Activated B cell treated with CpG ODN at 0.5 μM for 24 hours (primary cell): ENCODE measurements at regions not wholly inside any gene's neighbourhood (a gene's known extent, or its start where the extent isn't known, plus 50 kb on each side); places are given as distances from the start of the nearest gene placed in this dataset.

Source experiments
- ATAC-seq: fragments of 200-7000 bp; cut with Tn5 transposase; one replicate; pipeline ENCODE4 v1.10.0; 2021; ENCODE audit warnings: low read depth, mild to moderate bottlenecking, moderate library complexity
- CTCF ChIA-PET: fragments of 350-600 bp; sonication (Branson Sonifier 250); formaldehyde crosslinking; loops from one replicate; lab custom pipeline; 2021; ENCODE audit warnings: antibody characterized with exemption; lab: Charles Lee
- POLR2A ChIA-PET: fragments of 350-600 bp; sonication (Branson Sonifier 250); formaldehyde crosslinking; loops from one replicate; lab custom pipeline; 2021; ENCODE audit warnings: antibody characterized with exemption; lab: Charles Lee
- DNase-seq: peaks from one replicate; pipeline ENCODE4 v3.0.0; 2022
- H3K27ac Mint-ChIP-seq: one replicate; pipeline ENCODE4 v1.8.0; 2020; ENCODE audit warnings: mixed read lengths
- H3K27me3 Mint-ChIP-seq: one replicate; pipeline ENCODE4 v1.8.0; 2021; ENCODE audit warnings: mixed read lengths
- H3K36me3 Mint-ChIP-seq: one replicate; pipeline ENCODE4 v1.8.0; 2021; ENCODE audit warnings: low read depth, mixed read lengths
- H3K4me1 Mint-ChIP-seq: one replicate; pipeline ENCODE4 v1.8.0; 2021; ENCODE audit warnings: mixed read lengths
- H3K4me3 Mint-ChIP-seq: one replicate; pipeline ENCODE4 v1.8.0; 2020; ENCODE audit warnings: mild to moderate bottlenecking, mixed read lengths
- H3K9me3 Mint-ChIP-seq: one replicate; pipeline ENCODE4 v1.8.0; 2020; ENCODE audit warnings: mixed read lengths
- intact Hi-C: fragments of 100-400 bp; cut with micrococcal nuclease; formaldehyde crosslinking; loops from one replicate; pipeline ENCODE4 v1.15.1; 2024
- TF ChIP-seq, protein P1 (sequence below): fragments of 200-600 bp; IDR thresholded peaks from one replicate; pipeline ENCODE4 v1.8.0; 2022; ENCODE audit warnings: antibody characterized with exemption, mild to moderate bottlenecking

- ATAC-seq (no peak), DNase-seq (no peak)
- H3K27me3 Mint-ChIP-seq = peaks cover 11% of the 10 kb centered on the region
- H3K36me3 Mint-ChIP-seq = no peaks in the 10 kb centered on the region
- ChIA-PET CTCF (no interaction called here), POLR2A (no interaction called here)
- no peaks in the 10 kb centered on the region for H3K4me1 Mint-ChIP-seq
- no peak overlapping the region for H3K27ac Mint-ChIP-seq
- no peak overlapping the region for H3K4me3 Mint-ChIP-seq
- TF ChIP-seq, protein P1, sequence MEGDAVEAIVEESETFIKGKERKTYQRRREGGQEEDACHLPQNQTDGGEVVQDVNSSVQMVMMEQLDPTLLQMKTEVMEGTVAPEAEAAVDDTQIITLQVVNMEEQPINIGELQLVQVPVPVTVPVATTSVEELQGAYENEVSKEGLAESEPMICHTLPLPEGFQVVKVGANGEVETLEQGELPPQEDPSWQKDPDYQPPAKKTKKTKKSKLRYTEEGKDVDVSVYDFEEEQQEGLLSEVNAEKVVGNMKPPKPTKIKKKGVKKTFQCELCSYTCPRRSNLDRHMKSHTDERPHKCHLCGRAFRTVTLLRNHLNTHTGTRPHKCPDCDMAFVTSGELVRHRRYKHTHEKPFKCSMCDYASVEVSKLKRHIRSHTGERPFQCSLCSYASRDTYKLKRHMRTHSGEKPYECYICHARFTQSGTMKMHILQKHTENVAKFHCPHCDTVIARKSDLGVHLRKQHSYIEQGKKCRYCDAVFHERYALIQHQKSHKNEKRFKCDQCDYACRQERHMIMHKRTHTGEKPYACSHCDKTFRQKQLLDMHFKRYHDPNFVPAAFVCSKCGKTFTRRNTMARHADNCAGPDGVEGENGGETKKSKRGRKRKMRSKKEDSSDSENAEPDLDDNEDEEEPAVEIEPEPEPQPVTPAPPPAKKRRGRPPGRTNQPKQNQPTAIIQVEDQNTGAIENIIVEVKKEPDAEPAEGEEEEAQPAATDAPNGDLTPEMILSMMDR = no peak
- intact Hi-C loops = no loop called here
- no peaks in the 10 kb centered on the region for H3K9me3 Mint-ChIP-seq
These were observed 461.2 kb downstream of the MATN1 start for GRCh38 chr1:30262158-30262557.

- no peaks in the 10 kb centered on the region for H3K36me3 Mint-ChIP-seq
- H3K27ac Mint-ChIP-seq = no peak overlapping the region
- ChIA-PET CTCF (no interaction called here), POLR2A (no interaction called here)
- DNase-seq (no peak), ATAC-seq (no peak)
- H3K4me1 Mint-ChIP-seq = no peaks in the 10 kb centered on the region
- H3K4me3 Mint-ChIP-seq = no peak overlapping the region
- H3K27me3 Mint-ChIP-seq = peaks cover 9% of the 10 kb centered on the region
- TF ChIP-seq, protein P1 = no peak
- H3K9me3 Mint-ChIP-seq = no peaks in the 10 kb centered on the region
- intact Hi-C loops = no loop called here
These were observed 463.1 kb downstream of the MATN1 start for GRCh38 chr1:30260318-30260717.

DNA sequence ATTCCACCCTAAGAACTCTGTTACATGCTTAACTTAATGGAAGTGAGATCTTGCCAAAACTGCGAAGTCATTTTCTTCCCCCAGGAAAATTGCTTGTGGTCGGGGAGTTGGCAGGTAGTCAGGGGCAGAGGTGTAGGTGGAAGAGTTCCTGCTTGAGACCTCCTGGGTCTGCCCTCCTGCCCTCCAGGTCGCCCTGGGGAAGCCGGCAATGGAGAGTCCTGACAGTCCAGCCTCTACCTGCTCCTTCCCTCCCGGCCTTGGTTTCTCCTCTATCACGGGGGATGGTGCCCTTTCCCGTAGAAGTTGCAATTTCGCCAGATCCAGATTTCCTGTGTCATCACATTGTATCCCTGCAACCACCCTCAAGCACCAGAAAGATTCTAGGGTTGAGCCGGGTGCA, 463.8 kb downstream of the MATN1 start:
- ChIA-PET CTCF (no interaction called here), POLR2A (no interaction called here)
- DNase-seq (no peak), ATAC-seq (no peak)
- H3K9me3 Mint-ChIP-seq = no peaks in the 10 kb centered on the region
- intact Hi-C loops = no loop called here
- no peaks in the 10 kb centered on the region for H3K36me3 Mint-ChIP-seq
- TF ChIP-seq, protein P1 = no peak
- no peak overlapping the region for H3K4me3 Mint-ChIP-seq
- H3K27ac Mint-ChIP-seq = no peak overlapping the region
- no peaks in the 10 kb centered on the region for H3K4me1 Mint-ChIP-seq
- H3K27me3 Mint-ChIP-seq = peaks cover 9% of the 10 kb centered on the region

DNA sequence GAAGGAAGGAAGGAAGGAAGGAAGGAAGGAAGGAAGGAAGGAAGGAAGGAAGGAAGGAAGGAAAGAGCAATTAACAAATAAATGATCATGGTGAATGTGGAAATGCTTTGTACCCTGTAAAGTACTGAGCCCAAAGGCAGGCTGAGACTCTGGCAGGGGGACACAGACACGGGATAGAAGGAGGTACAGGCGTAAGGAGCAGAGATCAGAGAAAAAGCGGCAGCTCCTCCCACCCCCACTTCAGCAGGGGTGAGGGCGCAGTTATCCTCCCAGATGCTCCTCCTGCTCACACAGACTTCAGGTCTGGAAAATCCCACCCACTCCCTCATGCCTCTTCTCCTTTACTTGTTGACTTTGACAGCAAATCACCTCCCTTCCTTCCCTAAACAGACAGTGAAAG, 464.5 kb downstream of the MATN1 start:
- H3K27ac Mint-ChIP-seq = no peak overlapping the region
- no peaks in the 10 kb centered on the region for H3K36me3 Mint-ChIP-seq
- ChIA-PET CTCF (no interaction called here), POLR2A (no interaction called here)
- H3K4me3 Mint-ChIP-seq = no peak overlapping the region
- peaks cover 9% of the 10 kb centered on the region for H3K27me3 Mint-ChIP-seq
- no peaks in the 10 kb centered on the region for H3K4me1 Mint-ChIP-seq
- DNase-seq (no peak), ATAC-seq (no peak)
- TF ChIP-seq, protein P1 = no peak
- intact Hi-C loops = no loop called here
- H3K9me3 Mint-ChIP-seq = no peaks in the 10 kb centered on the region

- Mint-ChIP-seq H3K9me3 (no peaks in the 10 kb centered on the region), H3K4me3 (no peak overlapping the region), H3K27ac (no peak overlapping the region), H3K4me1 (no peaks in the 10 kb centered on the region), H3K27me3 (peaks cover 9% of the 10 kb centered on the region), H3K36me3 (no peaks in the 10 kb centered on the region)
- ChIA-PET CTCF (no interaction called here), POLR2A (no interaction called here)
- intact Hi-C loops = no loop called here
- TF ChIP-seq, protein P1 = no peak
- ATAC-seq (no peak), DNase-seq (no peak)
These were observed 464.9 kb downstream of the MATN1 start for GRCh38 chr1:30258471-30258870.
